HG03354 (cell line): ENCODE measurements at regions not wholly inside any gene's neighbourhood (a gene's known extent, or its start where the extent isn't known, plus 50 kb on each side); places are given as distances from the start of the nearest gene placed in this dataset.
"Not testable (repeated sequence)": the region's sequence is repeated elsewhere in the genome, so short reads cannot be mapped to it uniquely, and the experiment has no call there.

ENCODE experiments used
- ATAC-seq: cut with Tn5 transposase; IDR thresholded peaks from one replicate; pipeline ENCODE4 v1.9.1; 2021; ENCODE audit warnings: mild to moderate bottlenecking; ENCODE audit not compliant: unreplicated experiment, poor library complexity, severe bottlenecking

- no peak for ATAC-seq
These were observed 356.5 kb downstream of the DAD1 start for GRCh38 chr14:22232486-22232885.

GRCh38 chr14:22231018-22231417, 358.0 kb downstream of the DAD1 start:
- ATAC-seq, result no peak

GRCh38 chr14:22230517-22230916, 358.5 kb downstream of the DAD1 start:
- ATAC-seq, result no peak

GRCh38 chr14:22227084-22227483, 361.9 kb downstream of the DAD1 start:
- ATAC-seq, result no peak

GRCh38 chr14:22226381-22226780, 362.6 kb downstream of the DAD1 start:
- ATAC-seq, result no peak

- ATAC-seq, result no peak
These were observed 363.4 kb downstream of the DAD1 start for GRCh38 chr14:22225516-22226140.

- ATAC-seq, result no peak
These were observed 367.5 kb downstream of the DAD1 start for GRCh38 chr14:22221508-22221907.

GRCh38 chr14:22220427-22220826, 368.6 kb downstream of the DAD1 start:
- no peak for ATAC-seq

GRCh38 chr14:22218728-22219127, 370.3 kb downstream of the DAD1 start:
- ATAC-seq, result no peak

GRCh38 chr14:22213120-22213519, 375.9 kb downstream of the DAD1 start:
- ATAC-seq, result no peak

- ATAC-seq, result no peak
These were observed 378.1 kb downstream of the DAD1 start for GRCh38 chr14:22210906-22211305.

- no peak for ATAC-seq
These were observed 379.0 kb downstream of the DAD1 start for GRCh38 chr14:22210026-22210425.

GRCh38 chr14:22203036-22203435, 386.0 kb downstream of the DAD1 start:
- ATAC-seq, result no peak

- ATAC-seq, result no peak
These were observed 386.7 kb downstream of the DAD1 start for GRCh38 chr14:22202313-22202712.

- ATAC-seq, result no peak
These were observed 387.9 kb downstream of the DAD1 start for GRCh38 chr14:22200977-22201605.

GRCh38 chr14:22200131-22200530, 388.9 kb downstream of the DAD1 start:
- ATAC-seq, result not testable (repeated sequence)

- no peak for ATAC-seq
These were observed 394.4 kb downstream of the DAD1 start for GRCh38 chr14:22194664-22195063.

- no peak for ATAC-seq
These were observed 398.4 kb downstream of the DAD1 start for GRCh38 chr14:22190411-22191191.

GRCh38 chr14:22189881-22190280, 399.1 kb downstream of the DAD1 start:
- no peak for ATAC-seq

GRCh38 chr14:22188318-22188717, 400.7 kb downstream of the DAD1 start:
- ATAC-seq, result no peak

GRCh38 chr14:22185789-22186188, 403.2 kb downstream of the DAD1 start:
- no peak for ATAC-seq
